Fibroblast of lung (primary cell): ENCODE measurements at regions not wholly inside any gene's neighbourhood (a gene's known extent, or its start where the extent isn't known, plus 50 kb on each side); places are given as distances from the start of the nearest gene placed in this dataset.

ENCODE experiments used
- EZH2 ChIP-seq: IDR thresholded peaks from 2 replicates; pipeline ENCODE4 v1.5.1; 2012; ENCODE audit warnings: low read length, control low read depth, mild to moderate bottlenecking; ENCODE audit errors: missing control alignments
- TF ChIP-seq, protein P1 (sequence below), 2 donors: IDR thresholded peaks in 1 of 2; conservative IDR thresholded peaks in 1 of 2; 1 replicate in 1 of 2; 2 replicates in 1 of 2; pipeline ENCODE4 v1.5.1; 2011 to 2012; ENCODE audit warnings: low read length in 2 of 2, control low read depth in 1 of 2, inconsistent platforms in 1 of 2, low read depth in 1 of 2, mild to moderate bottlenecking in 1 of 2

DNA sequence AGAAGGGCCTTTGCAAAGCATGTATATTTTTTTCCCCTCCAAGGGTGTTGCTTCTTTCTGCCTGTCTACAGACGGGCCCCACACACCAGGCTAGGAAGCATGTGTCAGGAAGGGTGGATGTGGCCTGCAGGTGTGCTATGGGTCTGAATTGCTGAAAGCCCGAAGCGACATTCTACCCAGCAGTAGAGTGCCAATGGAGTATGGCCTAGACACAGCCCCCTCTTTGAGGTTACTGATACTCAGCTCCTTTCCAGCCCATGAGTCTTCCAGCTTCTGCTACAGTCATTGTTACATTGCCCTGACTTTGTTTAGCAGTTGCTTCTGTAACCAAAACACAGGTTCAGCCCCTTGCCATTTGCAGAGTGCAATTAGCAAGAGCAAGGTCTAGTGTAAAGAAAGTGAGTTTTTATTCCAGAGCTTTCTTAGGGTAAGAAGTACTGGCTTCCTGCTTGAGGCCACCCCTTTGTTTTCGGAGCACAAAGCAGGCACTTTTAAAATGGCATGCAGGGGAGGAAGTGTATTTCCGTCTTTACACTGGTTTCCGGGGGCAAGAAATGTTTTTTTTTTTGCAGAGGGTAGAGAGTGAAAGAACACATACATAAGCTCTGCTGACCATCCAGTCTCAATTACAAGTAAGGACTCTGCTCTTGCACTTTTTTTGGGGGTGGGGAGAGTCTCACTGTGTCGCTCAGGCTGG, 428.0 kb upstream of the AMELY start:
- TF ChIP-seq, protein P1, sequence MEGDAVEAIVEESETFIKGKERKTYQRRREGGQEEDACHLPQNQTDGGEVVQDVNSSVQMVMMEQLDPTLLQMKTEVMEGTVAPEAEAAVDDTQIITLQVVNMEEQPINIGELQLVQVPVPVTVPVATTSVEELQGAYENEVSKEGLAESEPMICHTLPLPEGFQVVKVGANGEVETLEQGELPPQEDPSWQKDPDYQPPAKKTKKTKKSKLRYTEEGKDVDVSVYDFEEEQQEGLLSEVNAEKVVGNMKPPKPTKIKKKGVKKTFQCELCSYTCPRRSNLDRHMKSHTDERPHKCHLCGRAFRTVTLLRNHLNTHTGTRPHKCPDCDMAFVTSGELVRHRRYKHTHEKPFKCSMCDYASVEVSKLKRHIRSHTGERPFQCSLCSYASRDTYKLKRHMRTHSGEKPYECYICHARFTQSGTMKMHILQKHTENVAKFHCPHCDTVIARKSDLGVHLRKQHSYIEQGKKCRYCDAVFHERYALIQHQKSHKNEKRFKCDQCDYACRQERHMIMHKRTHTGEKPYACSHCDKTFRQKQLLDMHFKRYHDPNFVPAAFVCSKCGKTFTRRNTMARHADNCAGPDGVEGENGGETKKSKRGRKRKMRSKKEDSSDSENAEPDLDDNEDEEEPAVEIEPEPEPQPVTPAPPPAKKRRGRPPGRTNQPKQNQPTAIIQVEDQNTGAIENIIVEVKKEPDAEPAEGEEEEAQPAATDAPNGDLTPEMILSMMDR (conservative IDR thresholded peaks at IDR 0.05 in 1 of 2, IDR thresholded peaks at IDR 0.05 in 1 of 2; ENCODE audit: low read depth in 1 of 2, low read length in 2 of 2), result no peak
- no peak for TF ChIP-seq EZH2
